LNCAP (cell line): ENCODE measurements at regions not wholly inside any gene's neighbourhood (a gene's known extent, or its start where the extent isn't known, plus 50 kb on each side); places are given as distances from the start of the nearest gene placed in this dataset.

Experiments
- TF ChIP-seq, protein P1 (sequence below): fragments of 450-650 bp; IDR thresholded peaks from 2 replicates; pipeline ENCODE4 v1.5.1; 2017; ENCODE audit warnings: mild to moderate bottlenecking

DNA sequence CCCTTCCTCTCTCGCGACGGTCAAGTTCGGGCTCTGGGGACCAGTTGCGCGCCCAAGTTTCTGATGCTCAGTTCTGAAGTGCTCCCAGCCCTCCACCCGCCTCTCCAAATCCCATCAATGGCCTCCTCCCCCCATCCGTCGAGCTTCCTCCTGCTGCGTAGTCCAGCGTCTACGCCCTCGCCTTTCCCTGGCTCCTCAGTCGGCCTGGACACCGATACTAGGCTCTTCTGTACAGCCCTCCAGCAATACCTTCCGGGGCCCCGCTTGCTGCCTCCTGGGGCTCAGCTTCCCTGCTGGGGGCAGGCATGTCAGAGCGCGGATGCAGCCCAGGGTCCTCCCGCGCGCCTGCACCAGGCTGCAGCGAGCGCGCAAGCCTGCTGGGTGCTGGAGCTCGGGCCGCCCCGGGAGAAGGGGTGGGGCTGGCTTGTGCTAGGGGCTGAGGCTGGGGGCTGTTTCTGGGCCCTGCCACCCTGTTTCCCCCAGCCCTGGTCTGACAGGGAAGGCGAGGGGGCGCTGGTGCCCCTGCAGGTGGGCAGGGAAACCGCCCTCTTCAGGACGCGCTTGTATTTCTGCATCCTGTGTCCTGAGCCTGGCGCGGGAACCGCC is 353.3 kb upstream of the SUCLG2 start:
- TF ChIP-seq, protein P1, sequence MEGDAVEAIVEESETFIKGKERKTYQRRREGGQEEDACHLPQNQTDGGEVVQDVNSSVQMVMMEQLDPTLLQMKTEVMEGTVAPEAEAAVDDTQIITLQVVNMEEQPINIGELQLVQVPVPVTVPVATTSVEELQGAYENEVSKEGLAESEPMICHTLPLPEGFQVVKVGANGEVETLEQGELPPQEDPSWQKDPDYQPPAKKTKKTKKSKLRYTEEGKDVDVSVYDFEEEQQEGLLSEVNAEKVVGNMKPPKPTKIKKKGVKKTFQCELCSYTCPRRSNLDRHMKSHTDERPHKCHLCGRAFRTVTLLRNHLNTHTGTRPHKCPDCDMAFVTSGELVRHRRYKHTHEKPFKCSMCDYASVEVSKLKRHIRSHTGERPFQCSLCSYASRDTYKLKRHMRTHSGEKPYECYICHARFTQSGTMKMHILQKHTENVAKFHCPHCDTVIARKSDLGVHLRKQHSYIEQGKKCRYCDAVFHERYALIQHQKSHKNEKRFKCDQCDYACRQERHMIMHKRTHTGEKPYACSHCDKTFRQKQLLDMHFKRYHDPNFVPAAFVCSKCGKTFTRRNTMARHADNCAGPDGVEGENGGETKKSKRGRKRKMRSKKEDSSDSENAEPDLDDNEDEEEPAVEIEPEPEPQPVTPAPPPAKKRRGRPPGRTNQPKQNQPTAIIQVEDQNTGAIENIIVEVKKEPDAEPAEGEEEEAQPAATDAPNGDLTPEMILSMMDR, result no peak

DNA sequence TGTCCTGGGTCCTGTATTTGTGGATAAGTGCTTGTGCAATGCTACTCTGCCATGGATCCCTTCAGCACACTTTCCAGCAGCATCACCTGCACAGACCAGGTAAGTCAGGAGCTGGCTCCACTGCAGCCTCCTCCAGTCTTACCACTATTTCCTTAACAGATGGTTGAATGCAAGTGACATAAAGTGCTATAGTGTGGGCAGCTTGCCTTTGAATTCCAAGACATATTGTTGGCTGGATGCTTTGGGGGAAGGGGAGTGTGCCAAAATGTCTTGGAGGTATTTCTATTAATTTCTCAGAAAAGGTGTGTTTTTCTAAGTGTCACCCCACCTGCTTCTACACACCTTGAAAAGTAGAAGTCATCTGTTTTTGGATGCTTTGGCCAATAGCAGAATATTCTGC is 352.2 kb upstream of the SUCLG2 start:
- TF ChIP-seq, protein P1, result no peak

DNA sequence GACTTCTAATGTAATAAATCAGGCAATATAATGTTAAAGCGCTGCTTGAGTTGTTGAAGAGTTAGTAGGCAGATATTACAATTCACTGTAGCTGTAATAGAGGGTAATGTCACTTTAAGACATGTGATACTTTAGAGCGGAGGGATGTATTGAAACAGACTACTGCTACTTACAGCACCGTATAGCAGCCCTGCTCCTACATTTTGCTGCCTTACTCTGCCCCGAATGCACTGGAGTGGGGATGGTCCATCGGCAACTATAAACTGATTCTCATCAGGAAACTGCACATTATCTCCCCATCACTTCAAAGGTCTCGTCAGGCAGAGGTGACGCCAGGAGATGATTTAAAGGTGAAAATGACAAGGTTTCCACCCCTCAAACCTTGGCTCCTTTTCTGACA is 349.7 kb upstream of the SUCLG2 start:
- TF ChIP-seq, protein P1, result no peak

DNA sequence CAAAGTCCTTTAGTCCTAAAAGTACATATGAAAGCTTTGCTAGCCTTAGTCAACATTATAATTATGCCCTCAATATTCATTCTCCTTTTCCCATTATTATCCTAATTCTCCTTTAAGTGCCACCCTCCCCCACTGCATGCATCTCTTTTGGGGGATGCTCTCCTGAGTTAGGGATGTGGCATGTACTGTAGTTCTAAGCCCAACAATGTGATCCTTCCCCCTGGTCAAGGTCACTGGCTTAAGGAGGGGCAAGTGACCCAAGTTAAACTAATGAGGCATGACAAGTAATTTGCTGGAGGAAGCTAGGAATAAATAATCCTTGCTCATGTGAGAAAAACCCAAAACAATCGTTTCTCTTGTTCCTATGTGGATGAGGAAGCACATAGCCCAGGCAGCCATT is 343.9 kb upstream of the SUCLG2 start:
- TF ChIP-seq, protein P1, result no peak

DNA sequence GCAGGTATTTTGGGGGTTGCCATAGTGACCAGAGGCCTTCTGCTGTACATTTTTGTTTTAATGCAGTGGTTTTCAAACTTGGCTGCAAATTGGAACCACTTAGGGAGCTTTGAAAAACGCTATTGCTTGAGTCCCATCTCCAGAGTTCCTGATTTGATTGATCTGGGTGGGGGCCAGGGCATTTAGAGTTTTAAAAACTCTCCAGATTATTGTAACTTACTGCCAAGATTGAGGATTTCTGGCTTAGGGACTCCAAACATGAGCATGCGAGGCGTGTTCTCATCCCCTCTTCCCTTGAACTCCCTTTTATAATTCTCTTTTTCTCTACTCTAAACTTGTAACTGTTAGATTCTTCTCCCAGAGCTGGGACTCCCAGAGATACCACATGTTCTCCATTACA is 340.8 kb upstream of the SUCLG2 start:
- TF ChIP-seq, protein P1, result no peak

DNA sequence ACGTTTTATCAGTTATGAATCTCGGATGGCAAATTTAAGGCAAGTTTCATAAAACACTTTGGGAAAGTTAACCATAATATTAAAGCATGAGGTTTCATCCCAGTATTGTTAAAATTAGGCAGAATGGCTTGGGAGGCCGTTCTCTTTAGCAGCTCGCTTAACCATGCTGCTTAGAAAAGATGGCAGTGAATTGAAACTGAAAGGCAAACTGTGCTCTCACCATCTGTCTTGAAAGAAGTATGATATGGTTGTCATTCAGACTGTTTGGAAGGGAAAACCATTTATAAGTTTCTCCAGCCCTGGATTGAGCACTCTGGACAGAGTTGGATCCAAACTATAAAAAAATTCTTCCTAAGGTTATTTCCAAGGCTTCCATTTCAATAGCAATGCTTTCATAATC is 332.3 kb upstream of the SUCLG2 start:
- TF ChIP-seq, protein P1, result no peak

DNA sequence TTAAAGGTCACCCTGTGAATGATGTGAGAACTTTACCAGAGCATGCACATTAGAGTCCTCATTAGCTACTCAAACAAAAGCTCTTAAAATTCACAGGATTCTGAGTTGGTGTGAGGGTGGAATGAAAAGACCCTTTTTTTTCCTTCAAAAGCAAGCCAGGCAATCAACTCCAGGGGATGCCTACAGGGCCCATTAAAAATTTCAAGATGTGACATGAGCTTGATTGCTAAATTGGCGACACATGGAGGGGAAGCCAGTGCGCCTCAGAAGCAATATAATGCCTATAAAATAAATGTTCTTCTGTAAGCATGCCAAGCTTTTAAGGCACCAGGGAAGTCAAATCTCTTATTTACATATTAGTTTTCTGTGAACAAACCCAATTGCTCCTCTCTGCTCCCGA is 328.8 kb upstream of the SUCLG2 start:
- TF ChIP-seq, protein P1, result no peak

DNA sequence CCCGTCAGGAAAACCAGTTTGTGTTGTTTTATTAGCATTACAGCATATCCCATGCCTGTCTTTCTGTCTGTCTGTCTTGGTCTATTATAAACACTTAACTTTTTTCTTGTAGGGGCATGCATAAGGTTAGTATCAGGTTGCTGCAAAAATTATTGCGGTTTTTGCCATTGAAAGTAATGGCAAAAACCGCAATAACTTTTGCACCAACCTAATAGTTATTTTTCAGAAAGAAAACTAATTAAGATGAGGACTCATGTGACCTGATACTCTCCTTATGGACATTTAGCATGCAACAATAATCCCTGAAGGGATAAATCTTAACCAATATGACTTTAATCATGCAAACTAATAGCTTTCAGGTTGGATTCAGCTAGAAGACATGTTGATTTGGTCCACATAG is 326.7 kb upstream of the SUCLG2 start:
- TF ChIP-seq, protein P1, result no peak
